ENCODE measurements at regions not wholly inside any gene's neighbourhood (a gene's known extent, or its start where the extent isn't known, plus 50 kb on each side); places are given as distances from the start of the nearest gene placed in this dataset.
"Not testable (repeated sequence)": the region's sequence is repeated elsewhere in the genome, so short reads cannot be mapped to it uniquely, and the experiment has no call there.

DNA sequence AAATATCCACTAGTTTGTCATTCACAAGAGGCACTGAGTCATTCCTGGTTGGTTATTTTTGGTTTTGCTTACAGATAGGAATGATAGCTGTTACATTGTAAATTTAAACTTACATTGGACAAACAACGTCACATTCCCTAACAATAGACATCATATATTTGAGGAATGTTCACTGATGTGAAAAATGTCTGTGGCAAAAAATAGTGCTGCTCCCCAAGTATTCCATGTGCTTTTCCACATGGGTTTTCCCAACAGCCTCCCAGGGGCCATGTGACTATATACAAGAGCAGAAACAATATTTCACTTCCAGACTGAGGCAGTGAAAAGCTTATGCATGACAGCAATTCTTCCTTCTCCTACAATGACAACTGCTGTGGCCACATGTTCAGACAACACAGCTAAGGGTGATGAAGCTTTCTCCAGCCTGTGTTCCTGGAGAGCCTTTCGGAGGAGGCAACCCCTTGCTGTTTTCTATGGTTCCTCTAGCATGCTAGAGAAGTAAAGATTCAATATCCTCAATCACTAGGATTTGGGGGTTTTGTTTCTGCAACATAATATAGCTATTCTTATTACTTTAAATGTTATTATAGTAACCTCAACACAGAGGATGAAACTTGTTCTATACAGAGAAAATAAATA, 202.7 kb downstream of the PTH2R start:
- no peak for FAIRE-seq
- Histone ChIP-seq H3K9ac (ENCODE audit: control insufficient read depth, extremely low read depth, insufficient read depth, low read length) (no peak overlapping the region), H3K4me3 (ENCODE audit: control insufficient read depth in 2 of 3, extremely low read depth in 1 of 3, insufficient read depth in 2 of 3, low read depth in 1 of 3, low read length in 3 of 3) (no peak overlapping the region), H2AFZ (ENCODE audit: control insufficient read depth, low read length) (no peak overlapping the region), H4K20me1 (ENCODE audit: control insufficient read depth, extremely low read depth, insufficient read depth, low read length) (no peaks in the 10 kb centered on the region), H3K9me1 (ENCODE audit: control insufficient read depth, extremely low read depth, insufficient read depth, low read length) (no peaks in the 10 kb centered on the region), H3K4me2 (ENCODE audit: control insufficient read depth, extremely low read depth, insufficient read depth, low read depth, low read length) (no peak overlapping the region), H3K4me1 (ENCODE audit: control insufficient read depth, extremely low read depth, insufficient read depth, low read length) (no peaks in the 10 kb centered on the region), H3K27me3 (ENCODE audit: control insufficient read depth, extremely low read depth, insufficient read depth, low read length) (no peaks in the 10 kb centered on the region), H3K36me3 (ENCODE audit: control insufficient read depth in 2 of 2, extremely low read depth in 1 of 2, insufficient read depth in 2 of 2, low read length in 2 of 2) (no peaks in the 10 kb centered on the region), H3K79me2 (ENCODE audit: control insufficient read depth, insufficient read depth, low read length) (no peaks in the 10 kb centered on the region), H3K27ac (ENCODE audit: control insufficient read depth, insufficient read depth, low read length) (no peak overlapping the region), H3K9me3 (ENCODE audit: control insufficient read depth, low read depth, low read length) (no peaks in the 10 kb centered on the region)
- no peak for DNase-seq (ENCODE audit: low read depth, low spot score)
- dilution Hi-C loops (cut with MboI; ENCODE audit: extremely low pct_ligation_motif_present, low sequenced_read_pairs), result no loop called here
- TF ChIP-seq EZH2 (IDR thresholded peaks at IDR 0.05; ENCODE audit: low read length), result no peak
- TF ChIP-seq, protein P1, sequence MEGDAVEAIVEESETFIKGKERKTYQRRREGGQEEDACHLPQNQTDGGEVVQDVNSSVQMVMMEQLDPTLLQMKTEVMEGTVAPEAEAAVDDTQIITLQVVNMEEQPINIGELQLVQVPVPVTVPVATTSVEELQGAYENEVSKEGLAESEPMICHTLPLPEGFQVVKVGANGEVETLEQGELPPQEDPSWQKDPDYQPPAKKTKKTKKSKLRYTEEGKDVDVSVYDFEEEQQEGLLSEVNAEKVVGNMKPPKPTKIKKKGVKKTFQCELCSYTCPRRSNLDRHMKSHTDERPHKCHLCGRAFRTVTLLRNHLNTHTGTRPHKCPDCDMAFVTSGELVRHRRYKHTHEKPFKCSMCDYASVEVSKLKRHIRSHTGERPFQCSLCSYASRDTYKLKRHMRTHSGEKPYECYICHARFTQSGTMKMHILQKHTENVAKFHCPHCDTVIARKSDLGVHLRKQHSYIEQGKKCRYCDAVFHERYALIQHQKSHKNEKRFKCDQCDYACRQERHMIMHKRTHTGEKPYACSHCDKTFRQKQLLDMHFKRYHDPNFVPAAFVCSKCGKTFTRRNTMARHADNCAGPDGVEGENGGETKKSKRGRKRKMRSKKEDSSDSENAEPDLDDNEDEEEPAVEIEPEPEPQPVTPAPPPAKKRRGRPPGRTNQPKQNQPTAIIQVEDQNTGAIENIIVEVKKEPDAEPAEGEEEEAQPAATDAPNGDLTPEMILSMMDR (optimal IDR thresholded peaks at IDR 0.05 in 1 of 3, IDR thresholded peaks at IDR 0.05 in 1 of 3, conservative IDR thresholded peaks at IDR 0.05 in 1 of 3; ENCODE audit: extremely low read depth in 1 of 3, insufficient read depth in 2 of 3, low read length in 3 of 3), result no peak

GRCh38 chr2:208615675-208616074, 209.1 kb downstream of the PTH2R start:
- dilution Hi-C loops (cut with MboI; ENCODE audit: extremely low pct_ligation_motif_present, low sequenced_read_pairs); H3K4me2 ChIP-seq (ENCODE audit: control insufficient read depth, extremely low read depth, insufficient read depth, low read depth, low read length); H3K9ac ChIP-seq (ENCODE audit: control insufficient read depth, extremely low read depth, insufficient read depth, low read length); DNase-seq (ENCODE audit: low read depth, low spot score); H3K4me3 ChIP-seq (ENCODE audit: control insufficient read depth in 2 of 3, extremely low read depth in 1 of 3, insufficient read depth in 2 of 3, low read depth in 1 of 3, low read length in 3 of 3); H3K9me1 ChIP-seq (ENCODE audit: control insufficient read depth, extremely low read depth, insufficient read depth, low read length); H3K27ac ChIP-seq (ENCODE audit: control insufficient read depth, insufficient read depth, low read length); H3K79me2 ChIP-seq (ENCODE audit: control insufficient read depth, insufficient read depth, low read length); H3K4me1 ChIP-seq (ENCODE audit: control insufficient read depth, extremely low read depth, insufficient read depth, low read length); H4K20me1 ChIP-seq (ENCODE audit: control insufficient read depth, extremely low read depth, insufficient read depth, low read length); H3K27me3 ChIP-seq (ENCODE audit: control insufficient read depth, extremely low read depth, insufficient read depth, low read length); H3K36me3 ChIP-seq (ENCODE audit: control insufficient read depth in 2 of 2, extremely low read depth in 1 of 2, insufficient read depth in 2 of 2, low read length in 2 of 2); H3K9me3 ChIP-seq (ENCODE audit: control insufficient read depth, low read depth, low read length); H2AFZ ChIP-seq (ENCODE audit: control insufficient read depth, low read length); FAIRE-seq: not testable (repeated sequence)

DNA sequence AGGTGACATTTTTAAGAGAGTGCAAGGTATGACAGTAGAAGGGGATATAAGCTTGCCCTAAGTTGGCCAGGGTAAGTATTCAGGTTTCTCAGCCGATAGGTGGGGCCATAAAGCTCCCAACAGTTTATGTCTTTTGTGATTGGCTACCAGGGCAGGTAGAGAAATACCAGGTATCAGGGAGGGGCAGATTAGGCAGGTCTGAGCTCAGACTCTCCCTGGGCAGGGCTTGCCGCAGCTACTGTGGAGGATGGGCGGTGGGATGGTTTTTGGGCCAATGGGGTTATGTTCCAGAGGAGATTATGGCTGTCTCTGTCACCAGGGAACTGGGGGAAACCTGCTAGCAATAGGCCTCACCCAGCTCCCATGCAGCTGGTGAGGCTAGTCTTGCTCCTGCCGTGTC, 211.6 kb downstream of the PTH2R start:
- no peak overlapping the region for H3K4me2 ChIP-seq (ENCODE audit: control insufficient read depth, extremely low read depth, insufficient read depth, low read depth, low read length)
- H3K9ac ChIP-seq (ENCODE audit: control insufficient read depth, extremely low read depth, insufficient read depth, low read length), result no peak overlapping the region
- no peaks in the 10 kb centered on the region for H3K9me1 ChIP-seq (ENCODE audit: control insufficient read depth, extremely low read depth, insufficient read depth, low read length)
- dilution Hi-C loops (cut with MboI; ENCODE audit: extremely low pct_ligation_motif_present, low sequenced_read_pairs), result no loop called here
- FAIRE-seq (no peak), DNase-seq (ENCODE audit: low read depth, low spot score) (no peak)
- no peaks in the 10 kb centered on the region for H3K27me3 ChIP-seq (ENCODE audit: control insufficient read depth, extremely low read depth, insufficient read depth, low read length)
- H3K79me2 ChIP-seq (ENCODE audit: control insufficient read depth, insufficient read depth, low read length), result no peaks in the 10 kb centered on the region
- H3K36me3 ChIP-seq (ENCODE audit: control insufficient read depth in 2 of 2, extremely low read depth in 1 of 2, insufficient read depth in 2 of 2, low read length in 2 of 2), result no peaks in the 10 kb centered on the region
- H3K9me3 ChIP-seq (ENCODE audit: control insufficient read depth, low read depth, low read length), result no peaks in the 10 kb centered on the region
- TF ChIP-seq, protein P1 (optimal IDR thresholded peaks at IDR 0.05 in 1 of 3, IDR thresholded peaks at IDR 0.05 in 1 of 3, conservative IDR thresholded peaks at IDR 0.05 in 1 of 3; ENCODE audit: extremely low read depth in 1 of 3, insufficient read depth in 2 of 3, low read length in 3 of 3), result no peak
- no peak for TF ChIP-seq EZH2 (IDR thresholded peaks at IDR 0.05; ENCODE audit: low read length)
- no peak overlapping the region for H2AFZ ChIP-seq (ENCODE audit: control insufficient read depth, low read length)
- H3K4me3 ChIP-seq (ENCODE audit: control insufficient read depth in 2 of 3, extremely low read depth in 1 of 3, insufficient read depth in 2 of 3, low read depth in 1 of 3, low read length in 3 of 3), result no peak overlapping the region
- H3K27ac ChIP-seq (ENCODE audit: control insufficient read depth, insufficient read depth, low read length), result no peak overlapping the region
- H3K4me1 ChIP-seq (ENCODE audit: control insufficient read depth, extremely low read depth, insufficient read depth, low read length), result no peaks in the 10 kb centered on the region
- H4K20me1 ChIP-seq (ENCODE audit: control insufficient read depth, extremely low read depth, insufficient read depth, low read length), result no peaks in the 10 kb centered on the region

Measured in keratinocyte (primary cell).